ENCODE measurements at regions not wholly inside any gene's neighbourhood (a gene's known extent, or its start where the extent isn't known, plus 50 kb on each side); places are given as distances from the start of the nearest gene placed in this dataset.

DNA sequence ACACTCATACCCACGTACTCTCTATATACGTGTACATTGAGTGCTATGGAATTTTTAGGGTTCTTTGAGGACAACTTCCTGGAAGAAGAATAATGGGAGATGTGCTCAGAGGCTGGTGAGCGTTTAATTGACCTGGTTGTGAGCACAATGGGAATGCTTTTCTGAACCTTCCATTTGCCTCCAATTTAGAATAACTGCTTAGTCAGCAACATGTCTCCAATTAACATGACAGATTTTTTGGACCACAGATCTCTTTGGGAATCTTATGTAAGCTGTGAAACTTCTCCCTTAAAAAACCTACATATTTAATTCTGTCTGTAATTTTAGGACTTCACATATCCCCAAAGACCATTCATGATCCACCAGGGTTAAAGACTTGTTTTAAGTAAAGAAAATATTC lies 166.7 kb upstream of the TNP1 start (continued):
- TF ChIP-seq RFX3 (CRISPR knock-in tag; IDR thresholded peaks at IDR 0.05) = no peak

DNA sequence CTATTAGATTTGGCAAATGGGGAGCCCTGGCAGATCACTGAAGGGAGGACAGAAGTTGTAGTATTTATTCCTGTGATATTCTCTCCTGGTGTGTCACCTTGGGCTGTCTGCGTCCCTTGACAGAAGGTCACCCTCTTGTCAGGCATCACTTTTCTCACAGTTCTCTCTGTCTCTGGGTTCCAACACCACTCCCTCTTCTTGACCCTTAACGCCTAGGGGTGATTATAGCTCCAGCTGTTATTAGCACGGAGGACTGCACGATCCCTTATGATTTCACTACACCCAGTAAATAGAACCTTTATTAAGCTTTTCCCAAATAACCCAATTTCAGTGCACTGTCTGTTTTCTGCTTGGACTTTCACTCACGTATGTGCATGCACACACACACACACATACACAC lies 166.3 kb upstream of the TNP1 start:
- H4K20me1 ChIP-seq (ENCODE audit: insufficient read depth, low read length) = no peaks in the 10 kb centered on the region
- H2AFZ ChIP-seq (ENCODE audit: low read length) = no peak overlapping the region
- peaks cover 0 to 17% of the 10 kb centered on the region in 2 experiments; a peak in 1 of 5 replicates for H3K27me3 ChIP-seq (ENCODE audit: control insufficient read depth in 1 of 2, insufficient read depth in 2 of 2, low read length in 2 of 2)
- no peak overlapping the region for H3K9ac ChIP-seq (ENCODE audit: insufficient read depth, low read depth, low read length)
- CTCF ChIA-PET (ENCODE audit: low intra/inter-chr PET ratio, low total read pairs) = no interaction called here
- BruUV-seq (replicated peaks) = no TSS peak
- ATAC-seq (no peak), DNase-seq (ENCODE audit: low spot score) (no peak), FAIRE-seq (no peak)
- intact Hi-C loops (cut with micrococcal nuclease; ENCODE audit: unreplicated experiment) (no loop called here), in situ Hi-C loops (cut with HindIII; ENCODE audit: extremely low pct_ligation_motif_present, low pct_unique_long_range_greater_than_20kb) (no loop called here)
- WGBS (ENCODE audit: low lambda C conversion rate) = 22% methylated on average over 5 of the region's 5 CpGs
- H3K36me3 ChIP-seq (replicated peaks in 1 of 2; ENCODE audit: control insufficient read depth in 1 of 2, insufficient read depth in 2 of 2, low read length in 2 of 2) = no peaks in the 10 kb centered on the region
- H3K27ac ChIP-seq (ENCODE audit: extremely low read length, insufficient read depth, low read length) = no peak overlapping the region
- no peaks in the 10 kb centered on the region for H3K79me2 ChIP-seq (ENCODE audit: insufficient read depth, low read length)
- H3K4me1 ChIP-seq (ENCODE audit: insufficient read depth, low read length) = no peaks in the 10 kb centered on the region
- no peak overlapping the region for H3K4me2 ChIP-seq (ENCODE audit: low read depth, low read length)
- H3K9me3 ChIP-seq (ENCODE audit: low read length) = no peaks in the 10 kb centered on the region
- POLR2A ChIA-PET = no interaction called here
- no peak overlapping the region for H3K4me3 ChIP-seq (replicated peaks in 1 of 3; ENCODE audit: insufficient read depth in 1 of 3, low read depth in 2 of 3, low read length in 3 of 3)
- TF ChIP-seq NCOR1 (IDR thresholded peaks at IDR 0.05; ENCODE audit: borderline replicate concordance, low read length) (no peak), ZNF580 (CRISPR knock-in tag; IDR thresholded peaks at IDR 0.05; ENCODE audit: borderline replicate concordance, low read depth) (no peak), ZC3H13 (CRISPR knock-in tag; IDR thresholded peaks at IDR 0.05) (no peak), GABPB1 (CRISPR knock-in tag; IDR thresholded peaks at IDR 0.05) (no peak), IRF1 (CRISPR knock-in tag; IDR thresholded peaks at IDR 0.05; ENCODE audit: low read depth) (no peak), ZNF362 (CRISPR knock-in tag; IDR thresholded peaks at IDR 0.05; ENCODE audit: borderline replicate concordance) (no peak), MATR3 (CRISPR knock-in tag; IDR thresholded peaks at IDR 0.05) (no peak), ZNF674 (CRISPR knock-in tag; IDR thresholded peaks at IDR 0.05; ENCODE audit: low read depth) (no peak), ZNF33A (CRISPR knock-in tag; IDR thresholded peaks at IDR 0.05; ENCODE audit: borderline replicate concordance) (no peak), SRSF9 (IDR thresholded peaks at IDR 0.05; ENCODE audit: borderline replicate concordance, insufficient read depth, low read depth, low read length, poor library complexity, severe bottlenecking) (no peak), ZBTB43 (CRISPR knock-in tag; conservative IDR thresholded peaks at IDR 0.05) (no peak), KLF15 (CRISPR knock-in tag; IDR thresholded peaks at IDR 0.05; ENCODE audit: borderline replicate concordance) (no peak), ZNF543 (CRISPR knock-in tag; IDR thresholded peaks at IDR 0.05) (no peak), ZNF530 (CRISPR knock-in tag; IDR thresholded peaks at IDR 0.05; ENCODE audit: low read depth) (no peak), SMARCC2 (IDR thresholded peaks at IDR 0.05) (no peak), PAF1 (CRISPR knock-in tag; IDR thresholded peaks at IDR 0.05) (no peak)
- TF ChIP-seq, protein P1, sequence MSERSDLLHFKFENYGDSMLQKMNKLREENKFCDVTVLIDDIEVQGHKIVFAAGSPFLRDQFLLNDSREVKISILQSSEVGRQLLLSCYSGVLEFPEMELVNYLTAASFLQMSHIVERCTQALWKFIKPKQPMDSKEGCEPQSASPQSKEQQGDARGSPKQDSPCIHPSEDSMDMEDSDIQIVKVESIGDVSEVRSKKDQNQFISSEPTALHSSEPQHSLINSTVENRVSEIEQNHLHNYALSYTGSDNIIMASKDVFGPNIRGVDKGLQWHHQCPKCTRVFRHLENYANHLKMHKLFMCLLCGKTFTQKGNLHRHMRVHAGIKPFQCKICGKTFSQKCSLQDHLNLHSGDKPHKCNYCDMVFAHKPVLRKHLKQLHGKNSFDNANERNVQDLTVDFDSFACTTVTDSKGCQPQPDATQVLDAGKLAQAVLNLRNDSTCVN (CRISPR knock-in tag; IDR thresholded peaks at IDR 0.05; ENCODE audit: borderline replicate concordance) = no peak
